Pancreas (tissue), 10 donors: ENCODE measurements at regions not wholly inside any gene's neighbourhood (a gene's known extent, or its start where the extent isn't known, plus 50 kb on each side); places are given as distances from the start of the nearest gene placed in this dataset.

Source experiments
- ATAC-seq, 4 donors: fragments of 200-7000 bp; cut with Tn5 transposase; one replicate each; pipeline versions ENCODE4 v1.8.0 to v1.9.1; 2020; ENCODE audit warnings: mild to moderate bottlenecking in 4 of 4, moderate library complexity in 4 of 4
- DNase-seq, 6 donors: peaks; one replicate each; pipeline ENCODE4 v3.0.0-alpha.2; 2020
- FAIRE-seq: peaks from 2 replicates; lab custom pipeline; 2012; peaks lifted over from hg19 to GRCh38; lab: Jason Lieb, UNC
- H3K27ac ChIP-seq, 4 donors: fragments of 200-600 bp; sonication (generic); 1 replicate in 3 of 4; 2 replicates in 1 of 4; pipeline versions ENCODE4 v1.5.0 to v1.8.0; 2020
- H3K27me3 ChIP-seq, 4 donors: fragments of 200-600 bp; one replicate each; pipeline ENCODE4 v1.8.0; 2021
- H3K36me3 ChIP-seq, 3 donors: fragments of 200-600 bp; sonication (generic) in 1 of 3; one replicate each; pipeline versions ENCODE4 v1.5.0 to v1.8.0; 2020 to 2021
- H3K4me1 ChIP-seq, 3 donors: fragments of 200-600 bp; one replicate each; pipeline ENCODE4 v1.8.0; 2021
- H3K4me3 ChIP-seq, 4 donors: fragments of 200-600 bp; sonication (generic) in 2 of 4; one replicate each; pipeline versions ENCODE4 v1.5.0 to v1.8.0; 2020 to 2021
- H3K9me3 ChIP-seq, 4 donors: fragments of 200-600 bp; one replicate each; pipeline ENCODE4 v1.8.0; 2021
- WGBS, 2 donors: extraction: QIAGEN DNeasy Blood & Tissue Kit; methylation state at CpG; one replicate each; pipeline ENCODE4 v1.1.7; 2013; 5-methylcytosine and 5-hydroxymethylcytosine counted together
- intact Hi-C, 3 donors: fragments of 100-400 bp; cut with DNase I; formaldehyde crosslinking; loops; one replicate each; pipeline versions ENCODE4 v1.11.1 to v1.14.2; 2022
- TF ChIP-seq, protein P1 (sequence below), 4 donors: fragments of 200-600 bp; sonication (generic) in 3 of 4; IDR thresholded peaks; one replicate each; pipeline versions ENCODE4 v1.5.0 to v1.8.0; 2021; ENCODE audit warnings: antibody characterized with exemption in 4 of 4
- donor health status: healthy with polysubstance abuse.
- donor health status: DM: no; HTN: no; CAD: no; lungs with moderate emphysema.
- donor health status: DM: no; HTN: no; CAD: no.
- donor health status: control.
- donor health status: control.
- donor health status: Bipolar disorder and iron deficiency.
- donor health status: DM: yes; HTN: yes; CAD: no.
- donor health status: DM: no; HTN: no; CAD: no.
- donor health status: DM: no; HTN: no; CAD: no.
- donor health status: DM: yes; HTN: yes; CAD: no.

DNA sequence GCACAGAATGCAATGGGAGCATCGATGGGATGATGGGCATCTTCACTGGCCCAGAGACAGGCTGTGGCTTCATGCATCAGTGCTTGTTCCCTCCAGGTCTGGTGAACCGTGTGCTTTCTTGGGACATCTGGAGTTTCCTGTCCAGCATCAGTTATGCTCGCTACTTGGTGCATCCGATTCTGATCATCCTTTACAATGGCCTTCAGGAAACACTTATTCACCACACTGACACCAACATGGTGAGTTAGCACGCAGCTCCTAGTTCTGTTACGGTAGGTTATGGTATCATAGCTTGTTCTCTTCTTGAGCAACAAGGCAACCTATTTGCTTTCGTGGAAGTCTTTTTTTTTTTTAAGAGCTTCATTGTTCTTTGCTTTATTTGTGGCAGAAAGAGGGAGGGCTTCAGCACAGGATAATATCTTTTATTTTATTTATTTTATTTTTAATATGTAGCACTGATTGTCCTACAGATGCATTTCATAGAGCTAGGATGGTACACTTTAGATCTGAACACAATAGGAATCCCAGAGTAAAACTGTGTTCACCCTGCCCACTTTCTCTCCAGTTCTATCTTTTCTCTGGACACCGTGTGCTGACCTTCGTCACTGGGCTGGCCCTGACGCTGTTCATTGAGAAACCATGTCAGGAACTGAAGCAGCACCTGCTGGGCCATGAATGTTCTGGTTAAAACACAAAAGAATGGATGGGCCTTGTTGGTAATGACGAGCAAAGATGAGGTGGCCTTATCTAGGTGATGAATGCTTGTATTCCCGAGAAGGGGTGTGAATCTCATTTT, 71.2 kb upstream of the SEC11C start:
- no peaks in the 10 kb centered on the region for H3K36me3 ChIP-seq
- no peaks in the 10 kb centered on the region for H3K9me3 ChIP-seq
- 77 to 85% methylated on average over 12 of the region's 12 CpGs for WGBS, 2 donors
- DNase-seq, result no peak
- H3K27ac ChIP-seq, result no peak overlapping the region
- H3K4me1 ChIP-seq, result no peaks in the 10 kb centered on the region
- H3K27me3 ChIP-seq, result no peaks in the 10 kb centered on the region
- ATAC-seq, result no peak
- intact Hi-C loops, result loop anchor here in 1 of 3 donors (5.0 kb wide), 1 partner anchor 286 kb away; no protein-coding TSS in a partner anchor
- TF ChIP-seq, protein P1, sequence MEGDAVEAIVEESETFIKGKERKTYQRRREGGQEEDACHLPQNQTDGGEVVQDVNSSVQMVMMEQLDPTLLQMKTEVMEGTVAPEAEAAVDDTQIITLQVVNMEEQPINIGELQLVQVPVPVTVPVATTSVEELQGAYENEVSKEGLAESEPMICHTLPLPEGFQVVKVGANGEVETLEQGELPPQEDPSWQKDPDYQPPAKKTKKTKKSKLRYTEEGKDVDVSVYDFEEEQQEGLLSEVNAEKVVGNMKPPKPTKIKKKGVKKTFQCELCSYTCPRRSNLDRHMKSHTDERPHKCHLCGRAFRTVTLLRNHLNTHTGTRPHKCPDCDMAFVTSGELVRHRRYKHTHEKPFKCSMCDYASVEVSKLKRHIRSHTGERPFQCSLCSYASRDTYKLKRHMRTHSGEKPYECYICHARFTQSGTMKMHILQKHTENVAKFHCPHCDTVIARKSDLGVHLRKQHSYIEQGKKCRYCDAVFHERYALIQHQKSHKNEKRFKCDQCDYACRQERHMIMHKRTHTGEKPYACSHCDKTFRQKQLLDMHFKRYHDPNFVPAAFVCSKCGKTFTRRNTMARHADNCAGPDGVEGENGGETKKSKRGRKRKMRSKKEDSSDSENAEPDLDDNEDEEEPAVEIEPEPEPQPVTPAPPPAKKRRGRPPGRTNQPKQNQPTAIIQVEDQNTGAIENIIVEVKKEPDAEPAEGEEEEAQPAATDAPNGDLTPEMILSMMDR (IDR thresholded peaks at IDR 0.05), result no peak
- FAIRE-seq, result no peak
- no peak overlapping the region for H3K4me3 ChIP-seq

DNA sequence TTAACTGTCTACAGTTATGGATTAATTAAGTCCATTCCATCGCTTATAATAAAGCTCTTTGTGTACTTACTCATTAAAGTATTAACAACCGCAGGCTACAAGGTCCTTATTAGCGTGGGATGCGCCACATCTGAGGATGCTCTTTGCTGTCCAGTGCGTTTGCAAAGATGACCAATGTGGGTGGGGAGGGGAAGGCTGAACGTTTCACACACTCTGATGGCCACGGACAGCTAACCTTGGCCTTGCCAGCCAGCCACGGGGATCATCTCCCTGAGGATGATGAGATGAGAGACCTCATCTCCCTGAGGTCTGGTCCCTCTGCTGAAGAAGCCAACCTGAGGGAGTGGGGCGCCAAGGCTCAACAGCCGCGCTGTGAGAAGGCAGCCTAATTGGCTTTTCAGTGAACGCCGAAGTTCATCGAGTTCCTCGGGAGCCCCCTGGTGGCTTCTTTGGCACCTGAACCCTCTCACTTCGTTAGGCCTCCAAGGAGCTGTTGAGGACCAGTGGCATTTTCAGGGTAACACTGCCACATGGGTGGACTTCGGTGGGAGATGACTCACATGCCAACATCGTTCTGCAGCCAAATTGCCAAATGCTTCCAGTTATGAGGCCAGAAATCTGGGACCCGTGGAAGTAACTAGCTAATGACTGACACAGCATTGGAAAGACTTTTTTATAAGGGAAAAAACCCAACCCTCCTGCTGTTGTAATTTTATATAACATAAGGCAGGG, 69.3 kb upstream of the SEC11C start:
- Histone ChIP-seq H3K36me3 (no peaks in the 10 kb centered on the region), H3K4me3 (no peak overlapping the region), H3K27ac (no peak overlapping the region), H3K9me3 (no peaks in the 10 kb centered on the region), H3K4me1 (no peaks in the 10 kb centered on the region), H3K27me3 (no peaks in the 10 kb centered on the region)
- FAIRE-seq (no peak), DNase-seq (peak; percentile 67 to 90 (median 81)), ATAC-seq (peak; percentile 81 to 97 (median 93))
- intact Hi-C loops, result loop anchor here in 1 of 3 donors (2.0 kb wide), 1 partner anchor 288 kb away; no protein-coding TSS in a partner anchor
- TF ChIP-seq, protein P1 (IDR thresholded peaks at IDR 0.05), result peak; percentile 69 to 85 (median 78)
- 19 to 28% methylated on average over 19 of the region's 19 CpGs for WGBS, 2 donors

DNA sequence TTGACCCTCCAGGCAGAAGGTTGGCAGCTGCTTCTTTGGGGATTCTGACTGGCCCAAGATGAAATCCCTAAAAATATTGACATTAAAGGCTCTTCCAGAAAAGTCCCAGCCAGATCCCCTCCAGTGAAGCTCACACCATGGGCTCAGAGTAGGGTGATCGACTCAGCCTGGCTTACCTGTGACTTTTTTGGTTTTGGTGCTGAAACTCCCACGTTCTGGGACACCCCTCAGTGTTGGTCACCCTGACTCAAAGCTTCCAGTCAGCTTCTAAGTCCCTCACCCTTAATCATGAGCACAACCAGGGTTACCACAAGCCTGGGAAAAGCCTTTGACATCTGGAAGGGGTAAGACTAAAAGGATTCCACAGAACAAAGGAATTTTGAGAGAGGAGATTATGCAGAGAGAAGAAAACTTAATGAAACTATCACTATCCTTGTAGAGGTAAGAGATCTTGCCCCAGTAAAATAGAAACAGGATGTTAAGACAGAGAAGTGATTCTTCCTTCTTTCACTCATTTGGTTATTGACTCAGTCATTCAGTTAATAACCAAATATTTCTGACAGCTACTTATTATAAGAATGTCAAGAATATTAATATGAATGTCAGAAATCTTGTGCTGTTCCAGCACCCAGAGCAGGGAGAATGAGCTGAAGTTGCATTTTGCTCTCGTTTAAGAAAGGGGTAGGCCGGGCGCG, 66.8 kb upstream of the SEC11C start:
- Histone ChIP-seq H3K27me3 (no peaks in the 10 kb centered on the region), H3K27ac (no peak overlapping the region), H3K36me3 (no peaks in the 10 kb centered on the region), H3K4me3 (no peak overlapping the region), H3K4me1 (no peaks in the 10 kb centered on the region), H3K9me3 (no peaks in the 10 kb centered on the region)
- TF ChIP-seq, protein P1 (IDR thresholded peaks at IDR 0.05), result no peak
- ATAC-seq (no peak), FAIRE-seq (no peak), DNase-seq (no peak)
- intact Hi-C loops, result no loop called here
- 82 to 88% methylated on average over 6 of the region's 6 CpGs for WGBS, 2 donors

DNA sequence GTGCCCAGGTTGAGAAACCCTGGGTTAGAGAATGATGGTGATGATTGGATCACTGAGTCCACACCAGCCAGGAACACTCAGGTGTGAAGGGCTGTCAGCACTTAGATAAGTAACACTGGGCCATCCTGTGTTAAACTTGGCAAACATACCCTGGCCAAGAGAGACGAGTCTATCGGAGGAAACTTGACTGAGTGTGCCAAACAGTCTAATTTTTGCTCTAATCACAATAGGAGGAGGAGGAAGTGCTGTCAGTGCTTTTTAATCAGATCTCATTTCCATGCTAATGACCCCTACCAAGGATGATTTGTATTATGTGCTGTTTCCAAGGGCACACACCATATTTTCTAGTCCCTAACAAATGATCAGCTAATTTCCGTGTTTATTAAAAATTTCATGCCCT, 63.8 kb upstream of the SEC11C start:
- Histone ChIP-seq H3K9me3 (no peaks in the 10 kb centered on the region), H3K27ac (no peak overlapping the region), H3K27me3 (no peaks in the 10 kb centered on the region), H3K4me1 (no peaks in the 10 kb centered on the region), H3K36me3 (no peaks in the 10 kb centered on the region), H3K4me3 (no peak overlapping the region)
- 27 to 30% methylated on average over 3 of the region's 3 CpGs for WGBS, 2 donors
- TF ChIP-seq, protein P1 (IDR thresholded peaks at IDR 0.05), result no peak
- ATAC-seq (peak in 1 of 4 donors; percentile 15), DNase-seq (no peak), FAIRE-seq (no peak)
- intact Hi-C loops, result no loop called here
